HG03521 (cell line): ENCODE measurements at regions not wholly inside any gene's neighbourhood (a gene's known extent, or its start where the extent isn't known, plus 50 kb on each side); places are given as distances from the start of the nearest gene placed in this dataset.

Experiments
- ATAC-seq: cut with Tn5 transposase; IDR thresholded peaks from one replicate; pipeline ENCODE4 v1.9.1; 2021; ENCODE audit warnings: mild to moderate bottlenecking, moderate library complexity; ENCODE audit not compliant: unreplicated experiment

- ATAC-seq, result no peak
Measured at GRCh38 chr19:28429356-28429755, 783.6 kb downstream of the UQCRFS1 start.

DNA sequence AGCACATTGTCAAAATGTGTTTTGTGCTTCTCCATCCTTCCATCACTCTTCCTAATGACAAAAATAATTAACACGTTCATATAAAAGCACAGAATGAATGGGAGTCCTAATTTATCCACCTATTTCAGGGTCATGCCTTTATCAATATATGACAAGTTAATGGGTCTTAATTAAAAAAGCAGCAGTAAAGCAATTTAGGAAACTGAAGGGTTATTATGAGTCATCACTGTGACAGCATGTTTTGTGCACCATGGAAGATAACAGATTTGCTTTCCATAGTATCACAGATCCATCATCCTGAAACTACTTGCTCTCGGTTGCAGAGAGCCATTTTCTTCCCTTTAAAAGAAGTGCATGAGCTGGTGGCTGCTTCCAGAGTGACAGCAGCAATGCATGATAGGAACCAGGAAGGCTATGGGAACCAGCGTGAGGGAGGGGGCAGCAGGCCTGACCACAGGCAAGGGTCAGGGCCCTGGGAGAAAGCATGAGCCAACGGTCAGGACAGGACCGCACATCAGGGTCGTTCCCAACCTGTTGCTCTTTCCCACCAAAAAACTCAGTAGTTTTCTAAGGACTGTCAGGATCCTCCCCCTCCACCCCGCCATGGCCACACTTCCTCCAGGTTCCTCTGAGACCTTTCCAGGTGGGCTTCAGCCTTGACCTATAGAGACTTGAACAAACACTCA is 784.1 kb downstream of the UQCRFS1 start:
- ATAC-seq, result no peak

DNA sequence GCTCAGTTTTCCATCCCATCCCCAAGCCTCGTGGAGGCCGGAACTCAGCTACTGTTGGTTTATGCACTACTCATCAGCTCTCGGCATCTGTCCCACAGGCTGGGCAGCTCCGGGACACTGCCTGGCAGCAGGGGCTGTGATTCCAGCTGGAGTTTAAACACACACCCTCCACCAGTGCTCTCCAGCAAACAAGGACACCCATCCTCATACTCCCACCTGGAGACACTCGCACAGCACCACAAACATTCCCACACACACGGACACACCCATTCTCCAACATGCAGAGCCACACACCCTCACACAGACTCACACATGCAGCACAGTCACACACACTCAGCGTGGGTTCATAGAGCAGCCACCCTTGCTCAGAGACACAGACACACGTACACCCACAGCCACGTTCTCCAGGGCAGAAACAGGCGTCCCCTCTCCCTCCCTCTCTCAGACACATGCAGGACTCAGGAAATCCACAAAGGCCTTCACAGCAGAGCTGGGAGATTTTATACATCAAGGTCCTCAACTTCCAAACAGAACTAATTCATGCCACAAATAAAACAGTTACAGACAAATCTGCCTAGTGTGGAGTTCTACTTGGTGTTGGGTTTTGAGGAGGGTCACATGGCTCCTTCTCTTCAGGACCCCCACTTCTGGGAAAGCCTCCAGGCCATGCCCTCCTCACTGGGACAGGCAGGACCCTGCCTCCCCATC is 785.4 kb downstream of the UQCRFS1 start:
- ATAC-seq, result no peak

GRCh38 chr19:28426730-28427225 is 786.2 kb downstream of the UQCRFS1 start:
- no peak for ATAC-seq

GRCh38 chr19:28426110-28426729 is 786.7 kb downstream of the UQCRFS1 start:
- ATAC-seq, result no peak

DNA sequence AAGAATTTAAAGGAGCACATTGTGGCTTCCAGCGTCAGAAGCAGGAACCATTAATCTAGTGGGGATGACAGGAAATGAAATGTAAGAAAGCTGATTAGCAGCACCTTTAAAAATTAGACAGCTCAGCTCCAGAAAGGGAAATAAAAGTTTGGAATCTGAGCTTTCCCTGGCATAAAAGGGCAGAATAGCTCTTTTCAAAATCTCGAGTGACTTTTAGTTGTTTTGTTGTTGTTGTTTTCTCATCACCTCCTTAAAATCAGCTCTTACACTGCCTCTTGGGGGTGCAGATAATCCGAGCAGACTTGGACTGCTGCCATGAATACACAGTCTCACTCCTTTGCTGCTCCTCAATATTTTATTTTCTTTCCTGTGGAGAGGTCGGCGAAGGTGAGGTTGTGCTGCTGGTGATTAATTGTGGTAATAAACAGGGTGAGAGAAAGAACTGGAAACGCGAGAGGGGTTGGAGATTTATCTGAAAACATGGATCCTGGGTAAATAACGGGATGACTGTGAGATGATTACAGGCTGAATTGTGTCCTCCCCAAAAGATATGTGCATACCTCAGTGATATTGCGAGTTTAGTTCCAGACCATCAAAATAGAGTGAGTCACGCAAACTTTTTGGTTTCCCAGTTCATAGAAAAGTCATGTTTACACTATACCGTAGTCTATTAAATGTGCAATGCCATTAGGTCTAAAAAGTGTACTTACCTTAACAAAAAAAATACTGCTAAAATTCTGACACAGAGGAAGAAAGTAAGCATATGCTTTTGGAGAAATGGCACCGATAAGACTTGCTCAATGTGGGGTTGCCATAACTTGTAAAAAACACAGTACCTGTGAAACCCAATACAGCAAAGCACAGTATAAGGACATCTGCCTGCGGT is 787.7 kb downstream of the UQCRFS1 start:
- ATAC-seq, result no peak

GRCh38 chr19:28424662-28425045 is 788.3 kb downstream of the UQCRFS1 start:
- ATAC-seq, result no peak

DNA sequence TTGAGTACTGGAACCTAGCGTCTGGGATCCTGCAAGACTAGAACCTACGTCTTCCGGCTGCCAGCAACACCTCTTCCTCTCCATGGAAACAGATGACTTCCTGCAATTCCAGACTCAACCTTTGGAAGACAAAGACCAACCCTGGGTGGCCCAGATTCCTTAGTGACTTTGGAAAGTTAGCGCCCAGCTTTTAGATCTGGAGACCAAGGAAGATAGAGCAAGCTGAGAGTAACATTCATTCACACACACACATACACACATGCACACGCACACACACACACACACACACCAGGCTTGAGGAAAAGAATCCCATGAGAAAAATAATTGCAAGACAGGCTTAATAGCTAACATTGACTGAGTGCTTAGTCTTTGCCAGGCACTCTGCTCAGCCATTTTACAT is 788.9 kb downstream of the UQCRFS1 start:
- no peak for ATAC-seq

DNA sequence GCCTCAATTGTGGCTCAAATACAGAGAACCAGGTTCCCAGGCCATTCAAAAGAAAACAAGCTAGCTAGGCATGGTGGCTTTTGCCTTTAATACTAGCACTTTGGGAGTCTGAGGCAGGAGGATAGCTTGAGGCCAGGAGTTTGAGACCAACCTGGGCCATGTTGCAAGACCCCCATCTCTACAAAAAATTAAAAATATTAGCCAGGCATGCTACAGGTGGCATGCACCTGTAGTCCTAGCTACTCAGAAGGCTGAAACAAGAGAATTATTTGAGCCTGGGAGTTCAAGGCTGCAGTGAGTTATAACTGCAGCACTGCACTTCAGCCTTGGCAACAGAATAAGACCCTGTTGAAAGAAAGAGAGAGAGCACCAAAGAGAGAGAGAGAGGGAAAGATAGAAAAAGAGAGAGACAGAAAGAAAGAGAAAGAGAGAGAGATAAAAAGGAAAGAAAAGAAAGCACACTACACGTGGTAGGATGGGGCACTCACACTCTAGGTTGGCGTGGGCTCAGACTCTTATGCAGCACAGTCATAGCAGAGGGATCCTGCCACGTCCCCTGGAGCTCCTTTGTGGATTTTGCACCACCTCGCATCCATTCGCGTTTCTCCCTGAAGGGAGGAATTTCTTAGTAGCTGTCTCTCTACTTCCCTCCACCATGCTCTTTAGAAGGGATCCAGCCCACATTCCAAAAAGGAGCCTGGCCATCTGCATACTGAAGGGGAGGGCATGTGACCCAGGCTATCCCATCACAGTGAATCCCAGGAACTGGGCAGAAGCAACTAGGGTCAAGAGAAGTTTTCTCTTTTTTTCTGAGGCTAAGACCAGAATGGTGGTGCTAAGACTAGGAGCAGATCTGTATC is 789.9 kb downstream of the UQCRFS1 start:
- no peak for ATAC-seq

GRCh38 chr19:28422046-28422445 is 790.9 kb downstream of the UQCRFS1 start:
- ATAC-seq, result no peak

- ATAC-seq, result no peak
Measured at GRCh38 chr19:28420811-28421550, 792.0 kb downstream of the UQCRFS1 start.

GRCh38 chr19:28419312-28419711 is 793.6 kb downstream of the UQCRFS1 start:
- ATAC-seq, result no peak

DNA sequence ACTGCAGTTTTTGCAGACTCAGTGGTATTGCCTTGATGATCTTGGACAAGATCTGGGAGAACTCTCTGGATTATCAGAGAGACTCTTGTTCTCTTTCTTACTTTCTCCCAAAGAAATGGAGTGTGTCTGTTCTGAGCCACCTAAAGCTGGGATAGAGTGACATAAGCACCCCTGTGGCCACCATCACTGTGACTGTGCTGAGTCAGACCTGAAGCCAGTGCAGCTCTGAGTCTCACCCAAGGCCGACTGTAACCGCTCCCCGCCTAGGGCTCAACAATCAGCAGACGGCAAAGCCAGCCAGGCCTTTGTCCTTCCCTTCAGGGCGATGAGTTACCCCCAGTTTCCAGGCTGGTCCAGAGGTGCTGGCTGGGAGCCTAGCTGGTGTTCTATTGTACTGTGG is 795.6 kb downstream of the UQCRFS1 start:
- no peak for ATAC-seq

- ATAC-seq, result no peak
Measured at GRCh38 chr19:28416245-28416644, 796.7 kb downstream of the UQCRFS1 start.

DNA sequence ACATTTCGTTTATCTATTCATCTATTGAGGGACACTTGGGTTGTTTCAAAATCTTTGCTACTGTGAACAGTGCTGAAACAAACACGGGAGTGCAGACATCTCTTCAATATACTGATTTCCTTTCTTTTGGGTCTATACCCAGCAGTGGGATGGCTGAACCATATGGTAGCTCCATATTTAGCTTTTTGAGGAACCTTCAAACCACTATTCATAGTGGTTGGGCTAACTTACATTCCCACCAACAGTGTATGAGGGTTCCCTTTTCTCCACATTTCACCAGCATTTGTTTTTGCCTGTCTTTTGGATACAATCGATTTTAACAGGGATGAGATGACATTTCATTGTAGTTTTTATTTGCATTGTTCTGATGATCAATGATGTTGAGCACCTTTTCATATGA is 798.2 kb downstream of the UQCRFS1 start:
- no peak for ATAC-seq

DNA sequence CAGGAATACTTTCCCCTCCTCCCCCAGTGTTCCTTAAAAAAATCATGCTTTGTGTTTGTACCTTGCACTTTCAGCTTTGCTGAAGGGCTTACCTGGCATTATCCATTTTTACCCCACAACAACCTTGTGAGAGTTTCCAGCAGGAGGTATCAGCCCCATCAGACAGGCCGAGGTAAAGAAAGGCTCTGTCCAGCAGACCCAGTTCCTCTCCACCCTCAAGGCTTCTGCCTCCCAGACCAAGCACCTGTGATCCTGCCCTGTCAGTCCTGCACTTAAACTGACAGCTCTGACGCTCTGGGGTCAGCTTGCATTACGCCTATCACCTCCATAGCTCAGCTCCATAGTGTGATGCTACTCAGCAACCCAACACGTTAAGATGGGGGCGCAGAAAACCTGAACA is 803.1 kb downstream of the UQCRFS1 start:
- no peak for ATAC-seq

DNA sequence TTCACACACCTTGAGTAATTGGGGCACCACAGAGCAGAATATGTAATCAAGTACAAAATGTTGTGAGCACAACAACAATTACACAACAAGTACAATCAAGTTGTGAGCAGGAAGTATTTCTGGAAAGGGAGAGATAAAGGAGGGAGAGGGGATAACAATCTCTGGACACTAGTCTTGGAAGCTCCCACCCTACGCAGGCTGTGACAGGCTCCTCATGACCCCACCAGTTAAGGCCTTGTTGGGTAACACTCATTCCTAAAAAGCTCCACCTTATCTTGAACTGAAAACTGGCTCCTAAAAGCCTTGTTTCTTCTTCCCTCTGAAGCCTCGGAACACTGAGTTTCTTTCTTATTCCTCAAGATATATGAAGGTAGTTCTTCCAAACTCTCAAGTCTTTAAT is 806.0 kb downstream of the UQCRFS1 start:
- no peak for ATAC-seq

- ATAC-seq, result no peak
Measured at GRCh38 chr19:28405346-28405742, 807.6 kb downstream of the UQCRFS1 start.

GRCh38 chr19:28404472-28404871 is 808.5 kb downstream of the UQCRFS1 start:
- ATAC-seq, result no peak
